Body of pancreas (tissue), 4 donors: ENCODE measurements at regions not wholly inside any gene's neighbourhood (a gene's known extent, or its start where the extent isn't known, plus 50 kb on each side); places are given as distances from the start of the nearest gene placed in this dataset.

Experiments used
- POLR2A ChIP-seq, 3 donors: fragments of 450-650 bp; IDR thresholded peaks; one replicate each; pipeline ENCODE4 v1.6.1; 2016; ENCODE audit warnings: antibody characterized with exemption in 3 of 3, mild to moderate bottlenecking in 2 of 3
- TF ChIP-seq, protein P1 (sequence below), 7 experiments: fragments of 450-650 bp in 4 of 7; fragments of 200-600 bp in 3 of 7; sonication (generic) in 3 of 7; IDR thresholded peaks; one replicate each; pipeline ENCODE4 v1.5.1; 2016 to 2019; ENCODE audit warnings: antibody characterized with exemption in 7 of 7

DNA sequence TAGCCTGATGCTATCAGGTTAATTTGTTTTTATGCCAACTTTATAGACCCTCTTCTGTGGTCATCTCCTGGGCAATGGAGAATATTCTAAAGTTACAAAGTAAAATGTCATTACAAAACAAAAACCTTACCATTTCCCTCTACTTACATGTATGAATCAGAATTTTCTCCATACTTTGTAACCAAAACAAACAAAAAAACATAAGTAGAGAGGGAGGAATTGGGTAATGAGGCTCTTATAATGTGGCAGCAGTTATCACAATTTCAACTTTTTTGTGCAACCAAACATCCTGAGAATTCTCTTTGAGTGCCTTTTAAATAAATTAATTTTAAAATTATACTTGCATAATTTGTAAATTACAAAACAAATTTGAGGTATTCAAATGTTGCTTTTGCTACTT is 332.8 kb downstream of the TXNL1 start:
- TF ChIP-seq POLR2A (IDR thresholded peaks at IDR 0.05) = no peak
- TF ChIP-seq, protein P1, sequence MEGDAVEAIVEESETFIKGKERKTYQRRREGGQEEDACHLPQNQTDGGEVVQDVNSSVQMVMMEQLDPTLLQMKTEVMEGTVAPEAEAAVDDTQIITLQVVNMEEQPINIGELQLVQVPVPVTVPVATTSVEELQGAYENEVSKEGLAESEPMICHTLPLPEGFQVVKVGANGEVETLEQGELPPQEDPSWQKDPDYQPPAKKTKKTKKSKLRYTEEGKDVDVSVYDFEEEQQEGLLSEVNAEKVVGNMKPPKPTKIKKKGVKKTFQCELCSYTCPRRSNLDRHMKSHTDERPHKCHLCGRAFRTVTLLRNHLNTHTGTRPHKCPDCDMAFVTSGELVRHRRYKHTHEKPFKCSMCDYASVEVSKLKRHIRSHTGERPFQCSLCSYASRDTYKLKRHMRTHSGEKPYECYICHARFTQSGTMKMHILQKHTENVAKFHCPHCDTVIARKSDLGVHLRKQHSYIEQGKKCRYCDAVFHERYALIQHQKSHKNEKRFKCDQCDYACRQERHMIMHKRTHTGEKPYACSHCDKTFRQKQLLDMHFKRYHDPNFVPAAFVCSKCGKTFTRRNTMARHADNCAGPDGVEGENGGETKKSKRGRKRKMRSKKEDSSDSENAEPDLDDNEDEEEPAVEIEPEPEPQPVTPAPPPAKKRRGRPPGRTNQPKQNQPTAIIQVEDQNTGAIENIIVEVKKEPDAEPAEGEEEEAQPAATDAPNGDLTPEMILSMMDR (IDR thresholded peaks at IDR 0.05) = no peak
